ENCODE measurements at regions not wholly inside any gene's neighbourhood (a gene's known extent, or its start where the extent isn't known, plus 50 kb on each side); places are given as distances from the start of the nearest gene placed in this dataset.
A peak's percentile ranks its signal among the peaks of the same experiment; 100 is the strongest.
"Not testable (repeated sequence)": the region's sequence is repeated elsewhere in the genome, so short reads cannot be mapped to it uniquely, and the experiment has no call there.

GRCh38 chr3:23728601-23729117 lies 77.1 kb upstream of the UBE2E1 start:
- H3K4me1 ChIP-seq (ENCODE audit: control insufficient read depth, extremely low read depth, insufficient read depth, low read length): peaks cover 6% of the 10 kb centered on the region
- H3K9ac ChIP-seq (ENCODE audit: control insufficient read depth, extremely low read depth, insufficient read depth, low read length): no peak overlapping the region
- H4K20me1 ChIP-seq (ENCODE audit: control insufficient read depth, extremely low read depth, insufficient read depth, low read length): no peaks in the 10 kb centered on the region
- TF ChIP-seq CTCF (optimal IDR thresholded peaks at IDR 0.05 in 1 of 3, IDR thresholded peaks at IDR 0.05 in 1 of 3, conservative IDR thresholded peaks at IDR 0.05 in 1 of 3; ENCODE audit: extremely low read depth in 1 of 3, insufficient read depth in 2 of 3, low read length in 3 of 3) (no peak), EZH2 (IDR thresholded peaks at IDR 0.05; ENCODE audit: low read length) (no peak)
- dilution Hi-C loops (cut with MboI; ENCODE audit: extremely low pct_ligation_motif_present, low sequenced_read_pairs): no loop called here
- H3K79me2 ChIP-seq (ENCODE audit: control insufficient read depth, insufficient read depth, low read length): no peaks in the 10 kb centered on the region
- H3K4me3 ChIP-seq (ENCODE audit: control insufficient read depth in 2 of 3, extremely low read depth in 1 of 3, insufficient read depth in 2 of 3, low read depth in 1 of 3, low read length in 3 of 3): no peak overlapping the region
- no peaks in the 10 kb centered on the region for H3K9me3 ChIP-seq (ENCODE audit: control insufficient read depth, low read depth, low read length)
- no peaks in the 10 kb centered on the region for H3K36me3 ChIP-seq (ENCODE audit: control insufficient read depth in 2 of 2, extremely low read depth in 1 of 2, insufficient read depth in 2 of 2, low read length in 2 of 2)
- H2AFZ ChIP-seq (ENCODE audit: control insufficient read depth, low read length): peak overlapping the region; percentile 6
- H3K4me2 ChIP-seq (ENCODE audit: control insufficient read depth, extremely low read depth, insufficient read depth, low read depth, low read length): no peak overlapping the region
- FAIRE-seq (no peak), DNase-seq (ENCODE audit: low read depth, low spot score) (no peak)
- H3K27me3 ChIP-seq (ENCODE audit: control insufficient read depth, extremely low read depth, insufficient read depth, low read length): no peaks in the 10 kb centered on the region
- no peaks in the 10 kb centered on the region for H3K9me1 ChIP-seq (ENCODE audit: control insufficient read depth, extremely low read depth, insufficient read depth, low read length)
- no peak overlapping the region for H3K27ac ChIP-seq (ENCODE audit: control insufficient read depth, insufficient read depth, low read length)

- H4K20me1 ChIP-seq (ENCODE audit: control insufficient read depth, extremely low read depth, insufficient read depth, low read length); H3K4me2 ChIP-seq (ENCODE audit: control insufficient read depth, extremely low read depth, insufficient read depth, low read depth, low read length); H3K36me3 ChIP-seq (ENCODE audit: control insufficient read depth in 2 of 2, extremely low read depth in 1 of 2, insufficient read depth in 2 of 2, low read length in 2 of 2); DNase-seq (ENCODE audit: low read depth, low spot score); H3K27me3 ChIP-seq (ENCODE audit: control insufficient read depth, extremely low read depth, insufficient read depth, low read length); FAIRE-seq; H2AFZ ChIP-seq (ENCODE audit: control insufficient read depth, low read length); H3K9me3 ChIP-seq (ENCODE audit: control insufficient read depth, low read depth, low read length); dilution Hi-C loops (cut with MboI; ENCODE audit: extremely low pct_ligation_motif_present, low sequenced_read_pairs); H3K4me3 ChIP-seq (ENCODE audit: control insufficient read depth in 2 of 3, extremely low read depth in 1 of 3, insufficient read depth in 2 of 3, low read depth in 1 of 3, low read length in 3 of 3); H3K27ac ChIP-seq (ENCODE audit: control insufficient read depth, insufficient read depth, low read length); H3K9ac ChIP-seq (ENCODE audit: control insufficient read depth, extremely low read depth, insufficient read depth, low read length); H3K79me2 ChIP-seq (ENCODE audit: control insufficient read depth, insufficient read depth, low read length); H3K4me1 ChIP-seq (ENCODE audit: control insufficient read depth, extremely low read depth, insufficient read depth, low read length); H3K9me1 ChIP-seq (ENCODE audit: control insufficient read depth, extremely low read depth, insufficient read depth, low read length): not testable (repeated sequence)
Measured at GRCh38 chr3:23729362-23729761, 76.4 kb upstream of the UBE2E1 start.

- H3K36me3 ChIP-seq (ENCODE audit: control insufficient read depth in 2 of 2, extremely low read depth in 1 of 2, insufficient read depth in 2 of 2, low read length in 2 of 2): no peaks in the 10 kb centered on the region
- no peaks in the 10 kb centered on the region for H3K9me1 ChIP-seq (ENCODE audit: control insufficient read depth, extremely low read depth, insufficient read depth, low read length)
- no peak for TF ChIP-seq CTCF (optimal IDR thresholded peaks at IDR 0.05 in 1 of 3, IDR thresholded peaks at IDR 0.05 in 1 of 3, conservative IDR thresholded peaks at IDR 0.05 in 1 of 3; ENCODE audit: extremely low read depth in 1 of 3, insufficient read depth in 2 of 3, low read length in 3 of 3)
- TF ChIP-seq EZH2 (IDR thresholded peaks at IDR 0.05; ENCODE audit: low read length): no peak
- H3K4me1 ChIP-seq (ENCODE audit: control insufficient read depth, extremely low read depth, insufficient read depth, low read length): peaks cover 5% of the 10 kb centered on the region
- H4K20me1 ChIP-seq (ENCODE audit: control insufficient read depth, extremely low read depth, insufficient read depth, low read length): no peaks in the 10 kb centered on the region
- no peaks in the 10 kb centered on the region for H3K27me3 ChIP-seq (ENCODE audit: control insufficient read depth, extremely low read depth, insufficient read depth, low read length)
- no peaks in the 10 kb centered on the region for H3K9me3 ChIP-seq (ENCODE audit: control insufficient read depth, low read depth, low read length)
- no peak overlapping the region for H3K27ac ChIP-seq (ENCODE audit: control insufficient read depth, insufficient read depth, low read length)
- DNase-seq (ENCODE audit: low read depth, low spot score): no peak
- H3K79me2 ChIP-seq (ENCODE audit: control insufficient read depth, insufficient read depth, low read length): no peaks in the 10 kb centered on the region
- H3K4me2 ChIP-seq (ENCODE audit: control insufficient read depth, extremely low read depth, insufficient read depth, low read depth, low read length): no peak overlapping the region
- no peak for FAIRE-seq
- dilution Hi-C loops (cut with MboI; ENCODE audit: extremely low pct_ligation_motif_present, low sequenced_read_pairs): no loop called here
- H2AFZ ChIP-seq (ENCODE audit: control insufficient read depth, low read length): no peak overlapping the region
- H3K9ac ChIP-seq (ENCODE audit: control insufficient read depth, extremely low read depth, insufficient read depth, low read length): no peak overlapping the region
- H3K4me3 ChIP-seq (ENCODE audit: control insufficient read depth in 2 of 3, extremely low read depth in 1 of 3, insufficient read depth in 2 of 3, low read depth in 1 of 3, low read length in 3 of 3): no peak overlapping the region
Measured at GRCh38 chr3:23734481-23734880, 71.3 kb upstream of the UBE2E1 start.

Data from keratinocyte (primary cell).